SKM-1 treated with dmso at 0.1 percent for 144 hours (cell line): ENCODE measurements at regions not wholly inside any gene's neighbourhood (a gene's known extent, or its start where the extent isn't known, plus 50 kb on each side); places are given as distances from the start of the nearest gene placed in this dataset.

Experiments used
- DNase-seq: peaks from one replicate; lab custom pipeline; 2025; ENCODE audit not compliant: unreplicated experiment; lab: John Stamatoyannopoulos, UW

DNA sequence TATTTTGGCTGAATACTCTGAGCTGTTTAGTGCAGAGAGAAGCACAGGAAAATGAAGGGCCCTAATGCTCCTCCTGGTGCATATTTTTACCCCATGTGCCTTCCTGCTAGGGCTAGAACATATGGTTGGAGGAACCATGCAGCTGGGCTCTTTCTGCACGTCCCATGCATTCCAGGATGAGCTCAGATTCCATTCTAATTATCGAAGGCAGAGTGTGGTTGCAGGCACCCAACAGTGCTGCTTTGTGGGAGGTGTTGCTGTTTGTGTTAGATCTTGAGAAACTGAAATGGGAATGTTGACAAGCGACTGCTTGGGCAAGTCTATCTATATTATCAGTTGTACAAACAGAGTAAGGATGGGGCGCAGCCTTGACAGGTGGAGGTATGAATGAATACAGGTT lies 419.5 kb downstream of the DHX35 start:
- DNase-seq, result no peak

DNA sequence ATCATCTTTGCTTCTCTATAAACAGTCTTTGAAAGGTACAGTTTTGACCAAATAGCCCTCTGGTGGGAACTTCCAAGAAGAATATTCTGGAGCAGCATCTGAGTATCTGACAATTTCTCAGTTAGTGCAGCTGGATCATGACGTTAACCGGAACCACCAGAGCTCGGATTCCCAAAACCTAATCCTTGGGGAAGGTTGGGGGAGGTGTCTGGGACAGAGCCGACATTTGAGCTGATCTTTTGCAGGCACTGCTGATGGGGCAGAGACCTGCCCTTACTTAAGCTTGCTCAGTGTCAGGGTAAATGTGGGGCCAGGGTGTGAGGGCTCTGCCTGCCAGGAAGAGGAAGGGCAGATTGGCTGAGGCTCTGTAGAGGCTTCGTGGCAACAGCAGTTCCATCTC lies 416.6 kb downstream of the DHX35 start:
- DNase-seq, result no peak

DNA sequence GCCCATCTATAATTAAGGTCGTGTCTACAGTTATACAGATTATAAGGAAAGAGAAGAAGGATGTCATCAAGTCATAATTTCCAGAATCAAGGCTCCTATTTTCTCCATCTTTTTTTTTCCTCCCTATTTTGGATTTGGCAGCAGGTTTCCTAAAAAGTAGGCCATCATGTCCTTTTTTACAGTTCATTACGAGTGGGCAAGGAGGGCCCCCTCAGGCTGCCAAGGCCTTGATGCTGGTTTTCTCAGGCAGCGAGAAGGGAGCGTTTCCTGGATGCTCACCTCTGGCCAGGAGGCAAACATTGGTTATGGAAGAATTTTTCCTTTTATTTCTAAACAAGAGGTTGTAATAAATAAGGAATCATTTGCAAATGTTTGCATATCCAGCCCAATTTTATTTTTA lies 414.6 kb downstream of the DHX35 start:
- DNase-seq, result no peak

- DNase-seq, result no peak
Measured at GRCh38 chr20:39364320-39364719, 402.2 kb downstream of the DHX35 start.

GRCh38 chr20:39359981-39360620 lies 398.0 kb downstream of the DHX35 start:
- no peak for DNase-seq

- no peak for DNase-seq
Measured at GRCh38 chr20:39358052-39358451, 395.9 kb downstream of the DHX35 start.

- DNase-seq, result no peak
Measured at GRCh38 chr20:39356908-39357307, 394.8 kb downstream of the DHX35 start.

DNA sequence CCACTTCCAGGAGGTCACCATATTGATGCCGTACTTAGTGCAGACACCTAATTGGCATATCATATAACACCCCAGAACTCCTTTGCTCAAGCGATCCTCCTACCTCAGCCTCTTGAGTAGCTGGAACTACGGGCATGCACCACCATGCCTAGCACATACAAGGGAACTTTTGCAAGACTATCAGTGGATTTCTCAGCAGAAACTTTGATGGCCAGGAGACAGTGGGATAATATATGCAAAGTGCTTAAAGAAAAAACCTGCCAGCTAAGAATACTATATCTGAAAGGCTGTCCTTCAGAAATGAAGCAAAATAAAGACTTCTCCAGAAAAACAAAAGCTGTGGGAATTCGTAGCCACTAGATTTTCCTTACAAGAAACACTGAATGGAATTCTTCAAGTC lies 387.1 kb downstream of the DHX35 start:
- no peak for DNase-seq

DNA sequence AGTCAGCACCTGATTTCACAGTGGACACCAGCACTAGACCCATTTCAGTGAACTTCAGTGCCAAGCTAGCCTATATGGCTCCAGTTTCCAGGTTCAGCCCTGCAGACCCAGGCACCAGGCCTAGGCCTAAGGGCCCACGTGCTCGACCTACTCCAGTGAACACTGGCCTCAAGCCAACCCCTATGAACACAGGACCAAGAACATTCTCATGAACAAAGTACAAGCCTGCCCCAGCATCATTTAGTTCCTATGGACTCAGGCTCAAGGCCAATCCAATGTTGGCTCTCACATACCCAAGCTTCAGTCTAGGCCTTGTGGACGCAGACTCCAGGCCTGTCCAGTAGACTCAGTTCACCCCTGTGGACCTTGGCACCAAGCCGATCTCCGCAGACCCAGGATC lies 385.5 kb downstream of the DHX35 start:
- DNase-seq, result no peak

GRCh38 chr20:39342463-39342862 lies 380.3 kb downstream of the DHX35 start:
- no peak for DNase-seq

- peak; percentile 6 for DNase-seq
Measured at GRCh38 chr20:39338469-39339376, 376.6 kb downstream of the DHX35 start.

DNA sequence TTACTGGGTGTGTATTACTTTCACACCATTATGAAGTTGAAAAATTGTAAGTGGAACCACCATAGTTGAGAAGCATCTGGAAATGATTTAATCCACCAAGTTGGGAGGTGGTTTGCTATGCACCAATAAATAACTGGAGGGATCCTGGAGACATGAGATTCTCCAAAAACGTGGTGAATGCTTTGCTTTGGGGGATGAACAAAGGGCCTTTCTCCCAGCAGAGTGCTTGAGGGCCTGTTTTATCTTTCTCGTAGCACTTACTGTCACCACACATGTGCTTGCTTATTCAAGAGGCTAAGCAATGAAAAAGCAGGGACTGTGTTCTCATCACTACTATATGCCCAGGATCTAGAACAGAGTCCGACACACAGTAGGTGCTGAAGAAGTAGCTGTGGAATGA lies 371.1 kb downstream of the DHX35 start:
- DNase-seq, result no peak

- no peak for DNase-seq
Measured at GRCh38 chr20:39328347-39328746, 366.2 kb downstream of the DHX35 start.

GRCh38 chr20:39326050-39326449 lies 363.9 kb downstream of the DHX35 start:
- no peak for DNase-seq

GRCh38 chr20:39318911-39319310 lies 356.8 kb downstream of the DHX35 start:
- DNase-seq, result no peak

- DNase-seq, result no peak
Measured at GRCh38 chr20:39312676-39313075, 350.5 kb downstream of the DHX35 start.

DNA sequence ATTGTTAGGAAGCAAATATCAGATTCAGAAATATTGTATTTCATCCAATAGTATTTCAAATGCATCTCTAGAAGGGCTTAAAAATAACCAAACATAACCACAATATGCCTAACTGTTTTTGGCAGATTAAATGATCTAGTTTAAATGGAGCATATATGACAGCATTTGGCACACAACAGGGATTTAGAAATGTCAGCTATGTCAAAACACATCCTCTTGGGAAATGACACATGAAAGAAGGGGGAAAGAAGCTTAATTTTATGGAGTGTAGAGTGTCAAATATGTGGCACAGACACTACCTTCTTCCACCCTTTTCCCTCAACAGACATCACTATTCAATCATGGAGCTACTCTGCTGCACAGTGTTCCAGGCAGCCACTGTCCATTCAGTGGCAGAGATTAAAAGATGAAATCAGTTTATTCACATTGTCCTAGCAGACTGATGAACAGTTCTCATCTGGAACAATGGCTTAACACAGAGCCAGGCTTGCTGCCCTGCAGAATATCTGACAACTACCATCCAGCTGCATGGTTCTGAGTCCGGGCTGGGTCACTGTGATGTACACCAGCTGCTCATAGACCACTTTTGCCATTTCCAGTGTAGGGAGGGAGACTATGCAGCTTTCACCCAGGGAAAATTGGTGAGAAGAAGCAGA lies 349.8 kb downstream of the DHX35 start:
- no peak for DNase-seq

GRCh38 chr20:39310363-39310995 lies 348.3 kb downstream of the DHX35 start:
- DNase-seq, result no peak

- DNase-seq, result no peak
Measured at GRCh38 chr20:39309458-39309857, 347.3 kb downstream of the DHX35 start.

DNA sequence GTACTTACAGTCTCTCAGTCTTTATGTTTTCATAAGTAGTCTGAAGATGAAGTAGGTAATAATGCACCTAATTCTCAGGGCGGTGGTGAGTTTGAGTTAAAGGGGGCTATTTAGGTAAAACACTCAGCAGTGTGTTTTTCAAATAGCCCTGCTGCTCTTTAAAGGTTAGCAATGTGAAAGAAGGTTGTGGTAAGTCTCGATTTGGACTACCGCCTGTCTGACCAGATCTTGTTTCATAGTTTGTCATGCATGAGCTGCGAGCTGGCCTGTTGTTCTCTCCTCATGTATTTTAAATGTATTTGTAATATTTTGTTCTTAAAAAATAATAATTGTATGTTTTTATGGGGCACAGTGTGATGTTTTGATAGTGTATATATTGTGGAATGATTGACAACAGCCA lies 340.2 kb downstream of the DHX35 start:
- DNase-seq, result no peak

DNA sequence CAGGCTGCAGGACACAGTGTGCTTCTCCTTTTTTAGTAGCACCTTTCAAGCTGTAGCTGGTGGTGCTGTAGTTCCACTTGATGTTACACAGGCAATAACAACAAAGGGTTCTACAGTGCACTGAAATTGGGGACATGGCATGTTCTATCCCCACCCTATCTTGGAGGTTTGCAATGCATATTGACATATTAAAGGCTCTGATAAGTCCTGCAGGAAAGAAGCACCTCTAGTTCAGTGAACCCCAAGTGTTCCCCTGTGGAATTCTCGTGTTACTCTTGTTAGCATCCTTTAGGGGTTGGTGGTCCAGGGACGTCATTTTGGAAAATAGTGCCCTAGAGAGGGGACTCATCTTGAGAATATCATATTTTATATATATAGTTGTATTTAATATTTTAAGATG lies 337.6 kb downstream of the DHX35 start:
- DNase-seq, result no peak
